ENCODE measurements at regions not wholly inside any gene's neighbourhood (a gene's known extent, or its start where the extent isn't known, plus 50 kb on each side); places are given as distances from the start of the nearest gene placed in this dataset.
"Not testable (repeated sequence)": the region's sequence is repeated elsewhere in the genome, so short reads cannot be mapped to it uniquely, and the experiment has no call there.

- DNase-seq (ENCODE audit: low read depth): no peak
These were observed 137.8 kb upstream of the RAB4A start for GRCh38 chr1:229133151-229133550.

GRCh38 chr1:229133811-229134210, 137.1 kb upstream of the RAB4A start:
- DNase-seq (ENCODE audit: low read depth): no peak

GRCh38 chr1:229134381-229135217, 136.3 kb upstream of the RAB4A start:
- not testable (repeated sequence) for DNase-seq (ENCODE audit: low read depth)

GRCh38 chr1:229135773-229136172, 135.1 kb upstream of the RAB4A start:
- no peak for DNase-seq (ENCODE audit: low read depth)

GRCh38 chr1:229136822-229137221, 134.1 kb upstream of the RAB4A start:
- no peak for DNase-seq (ENCODE audit: low read depth)

GRCh38 chr1:229137271-229137670, 133.6 kb upstream of the RAB4A start:
- DNase-seq (ENCODE audit: low read depth): no peak

- peak; percentile 46 for DNase-seq (ENCODE audit: low read depth)
These were observed 132.9 kb upstream of the RAB4A start for GRCh38 chr1:229138058-229138457.

- no peak for DNase-seq (ENCODE audit: low read depth)
These were observed 131.4 kb upstream of the RAB4A start for GRCh38 chr1:229139331-229140118.

GRCh38 chr1:229140119-229140396, 130.9 kb upstream of the RAB4A start:
- no peak for DNase-seq (ENCODE audit: low read depth)

- DNase-seq (ENCODE audit: low read depth): no peak
These were observed 129.6 kb upstream of the RAB4A start for GRCh38 chr1:229141271-229141670.

- no peak for DNase-seq (ENCODE audit: low read depth)
These were observed 129.1 kb upstream of the RAB4A start for GRCh38 chr1:229141689-229142377.

GRCh38 chr1:229142471-229142870, 128.4 kb upstream of the RAB4A start:
- no peak for DNase-seq (ENCODE audit: low read depth)

GRCh38 chr1:229146647-229147046, 124.3 kb upstream of the RAB4A start:
- no peak for DNase-seq (ENCODE audit: low read depth)

- no peak for DNase-seq (ENCODE audit: low read depth)
These were observed 123.8 kb upstream of the RAB4A start for GRCh38 chr1:229147072-229147471.

GRCh38 chr1:229148041-229148671, 122.8 kb upstream of the RAB4A start:
- peak; percentile 72 for DNase-seq (ENCODE audit: low read depth)

GRCh38 chr1:229148743-229149142, 122.2 kb upstream of the RAB4A start:
- DNase-seq (ENCODE audit: low read depth): no peak

- no peak for DNase-seq (ENCODE audit: low read depth)
These were observed 121.5 kb upstream of the RAB4A start for GRCh38 chr1:229149435-229149834.

- no peak for DNase-seq (ENCODE audit: low read depth)
These were observed 120.4 kb upstream of the RAB4A start for GRCh38 chr1:229150518-229150917.

- DNase-seq (ENCODE audit: low read depth): not testable (repeated sequence)
These were observed 119.5 kb upstream of the RAB4A start for GRCh38 chr1:229151412-229151811.

GRCh38 chr1:229152311-229152710, 118.6 kb upstream of the RAB4A start:
- no peak for DNase-seq (ENCODE audit: low read depth)

- no peak for DNase-seq (ENCODE audit: low read depth)
These were observed 116.9 kb upstream of the RAB4A start for GRCh38 chr1:229153955-229154548.

GRCh38 chr1:229154811-229155210, 116.1 kb upstream of the RAB4A start:
- DNase-seq (ENCODE audit: low read depth): no peak

Measured in amniotic epithelial cell (primary cell).